HL-60 (cell line): ENCODE measurements at regions not wholly inside any gene's neighbourhood (a gene's known extent, or its start where the extent isn't known, plus 50 kb on each side); places are given as distances from the start of the nearest gene placed in this dataset.

Experiments used
- DNase-seq, 2 experiments: peaks; one replicate each; pipeline ENCODE4 v3.0.0-alpha.2; 2010 to 2020; ENCODE audit warnings: low read depth in 1 of 2, low spot score in 1 of 2
- H3K27ac ChIP-seq: fragments of 250-450 bp; sonication (Bioruptor Pico); replicated peaks from 2 replicates; pipeline ENCODE4 v1.5.1; 2020; ENCODE audit warnings: mild to moderate bottlenecking, moderate library complexity
- H3K27me3 ChIP-seq: fragments of 250-450 bp; sonication (Bioruptor Pico); 2 replicates; pipeline ENCODE4 v1.5.1; 2021; ENCODE audit warnings: mild to moderate bottlenecking, moderate library complexity; ENCODE audit not compliant: insufficient read depth, poor library complexity, severe bottlenecking
- H3K4me3 ChIP-seq: replicated peaks from 2 replicates; pipeline ENCODE4 v1.5.1; 2011; ENCODE audit warnings: mild to moderate bottlenecking, control low read depth, low read length; ENCODE audit not compliant: insufficient read depth
- CTCF ChIP-seq: IDR thresholded peaks from one replicate; pipeline ENCODE4 v1.5.1; 2011; ENCODE audit warnings: low read length, control low read depth, inconsistent platforms; ENCODE audit not compliant: insufficient read depth
- GABPA ChIP-seq: IDR thresholded peaks from 2 replicates; pipeline ENCODE4 v1.6.1; 2012; ENCODE audit warnings: low read depth
- POLR2AphosphoS5 ChIP-seq: IDR thresholded peaks from 2 replicates; pipeline ENCODE4 v1.6.1; 2012; ENCODE audit warnings: low read depth
- REST ChIP-seq: IDR thresholded peaks from 2 replicates; pipeline ENCODE4 v1.6.1; 2012; ENCODE audit warnings: low read depth; ENCODE audit not compliant: insufficient replicate concordance
- SPI1 ChIP-seq: IDR thresholded peaks from 2 replicates; pipeline ENCODE4 v1.6.1; 2012; ENCODE audit warnings: low read depth, mild to moderate bottlenecking, borderline replicate concordance

- DNase-seq: no peak
- no peaks in the 10 kb centered on the region for H3K27me3 ChIP-seq
- TF ChIP-seq CTCF (no peak), GABPA (no peak), SPI1 (no peak), POLR2AphosphoS5 (no peak), REST (no peak)
- H3K4me3 ChIP-seq: no peak overlapping the region
- no peak overlapping the region for H3K27ac ChIP-seq
These were observed 103.1 kb upstream of the PCDH7 start for GRCh38 chr4:30616942-30617646.

- TF ChIP-seq GABPA (no peak), REST (no peak), CTCF (no peak), POLR2AphosphoS5 (no peak)
- no peaks in the 10 kb centered on the region for H3K27me3 ChIP-seq
- no peak overlapping the region for H3K4me3 ChIP-seq
- DNase-seq: no peak
- no peak overlapping the region for H3K27ac ChIP-seq
These were observed 102.3 kb upstream of the PCDH7 start for GRCh38 chr4:30617836-30618235.

GRCh38 chr4:30619679-30620078 lies 100.5 kb upstream of the PCDH7 start:
- Histone ChIP-seq H3K27me3 (no peaks in the 10 kb centered on the region), H3K27ac (no peak overlapping the region), H3K4me3 (no peak overlapping the region)
- no peak for DNase-seq
- TF ChIP-seq CTCF (no peak), GABPA (no peak), POLR2AphosphoS5 (no peak), SPI1 (no peak), REST (no peak)
